Smooth muscle cell (in vitro differentiated cells): ENCODE measurements at regions not wholly inside any gene's neighbourhood (a gene's known extent, or its start where the extent isn't known, plus 50 kb on each side); places are given as distances from the start of the nearest gene placed in this dataset.

ENCODE experiments used
- DNase-seq: peaks from one replicate; lab custom pipeline; 2025; ENCODE audit not compliant: unreplicated experiment; lab: John Stamatoyannopoulos, UW
- H2AFZ ChIP-seq: fragments of 200-600 bp; sonication (generic); 2 replicates; pipeline ENCODE4 v1.6.0; 2016; ENCODE audit warnings: antibody characterized with exemption, low read depth, mild to moderate bottlenecking
- H3F3A ChIP-seq: fragments of 200-600 bp; sonication (generic); 2 replicates; pipeline ENCODE4 v1.6.0; 2017; ENCODE audit warnings: antibody characterized with exemption, low read depth
- H3K27ac ChIP-seq: fragments of 200-600 bp; sonication (generic); 2 replicates; pipeline ENCODE4 v1.5.1; 2016; ENCODE audit warnings: low read depth, mild to moderate bottlenecking
- H3K27me3 ChIP-seq: fragments of 200-600 bp; sonication (generic); 2 replicates; pipeline ENCODE4 v1.6.1; 2016; ENCODE audit warnings: low read depth, mild to moderate bottlenecking
- H3K36me3 ChIP-seq: fragments of 200-600 bp; sonication (generic); 2 replicates; pipeline ENCODE4 v1.5.1; 2016; ENCODE audit warnings: low read depth
- H3K4me1 ChIP-seq: fragments of 200-600 bp; sonication (generic); 2 replicates; pipeline ENCODE4 v1.5.1; 2016; ENCODE audit warnings: low read depth
- H3K4me2 ChIP-seq: fragments of 200-600 bp; sonication (generic); 2 replicates; pipeline ENCODE4 v1.6.0; 2016; ENCODE audit warnings: mild to moderate bottlenecking
- H3K4me3 ChIP-seq: fragments of 200-600 bp; sonication (generic); 2 replicates; pipeline ENCODE4 v1.5.1; 2016; ENCODE audit warnings: mild to moderate bottlenecking
- H3K79me2 ChIP-seq: fragments of 200-600 bp; sonication (generic); 2 replicates; pipeline ENCODE4 v1.6.0; 2016; ENCODE audit warnings: low read depth, mild to moderate bottlenecking
- H3K9ac ChIP-seq: fragments of 200-600 bp; sonication (generic); 2 replicates; pipeline ENCODE4 v1.6.0; 2016; ENCODE audit warnings: low read depth
- H3K9me3 ChIP-seq: fragments of 200-600 bp; sonication (generic); replicated peaks from 2 replicates; pipeline ENCODE4 v1.5.1; 2016; ENCODE audit warnings: low read depth
- H4K20me1 ChIP-seq: fragments of 200-600 bp; sonication (generic); 2 replicates; pipeline ENCODE4 v1.6.0; 2016; ENCODE audit warnings: low read depth
- WGBS: methylation state at CpG from one replicate; pipeline ENCODE4 v1.1.7; 2016; ENCODE audit warnings: low lambda C conversion rate; 5-methylcytosine and 5-hydroxymethylcytosine counted together
- TF ChIP-seq, protein P1 (sequence below): fragments of 200-600 bp; sonication (generic); IDR thresholded peaks from 2 replicates; pipeline ENCODE4 v1.5.1; 2017; ENCODE audit warnings: borderline replicate concordance, mild to moderate bottlenecking, antibody characterized with exemption; ENCODE audit not compliant: insufficient read depth, poor library complexity, severe bottlenecking

DNA sequence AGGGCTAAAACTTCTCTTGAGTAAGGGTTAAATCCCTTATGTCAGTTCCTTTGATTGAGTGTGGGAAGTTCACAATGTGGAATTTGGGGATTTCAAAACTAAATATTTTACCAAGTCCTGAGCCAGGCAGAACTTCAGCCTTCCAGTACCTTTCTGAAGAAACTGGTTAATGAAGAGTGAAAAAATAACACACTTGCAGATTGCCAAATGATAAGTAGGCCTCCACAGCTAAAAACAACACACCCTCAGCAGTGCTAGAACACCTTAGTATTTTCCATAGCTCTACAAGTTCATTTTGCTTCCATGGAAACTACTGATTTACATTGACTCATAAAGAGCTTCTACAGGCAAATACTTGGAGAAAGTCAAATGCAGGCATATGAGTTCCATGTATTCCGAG, 326.8 kb downstream of the ZNF674 start:
- H3K9ac ChIP-seq, result no peak overlapping the region
- no peaks in the 10 kb centered on the region for H4K20me1 ChIP-seq
- H3K27ac ChIP-seq, result no peak overlapping the region
- H2AFZ ChIP-seq, result no peak overlapping the region
- DNase-seq, result no peak
- H3K27me3 ChIP-seq, result no peaks in the 10 kb centered on the region
- H3K4me2 ChIP-seq, result no peak overlapping the region
- H3K79me2 ChIP-seq, result no peaks in the 10 kb centered on the region
- H3F3A ChIP-seq, result no peaks in the 10 kb centered on the region
- H3K4me1 ChIP-seq, result no peaks in the 10 kb centered on the region
- TF ChIP-seq, protein P1, sequence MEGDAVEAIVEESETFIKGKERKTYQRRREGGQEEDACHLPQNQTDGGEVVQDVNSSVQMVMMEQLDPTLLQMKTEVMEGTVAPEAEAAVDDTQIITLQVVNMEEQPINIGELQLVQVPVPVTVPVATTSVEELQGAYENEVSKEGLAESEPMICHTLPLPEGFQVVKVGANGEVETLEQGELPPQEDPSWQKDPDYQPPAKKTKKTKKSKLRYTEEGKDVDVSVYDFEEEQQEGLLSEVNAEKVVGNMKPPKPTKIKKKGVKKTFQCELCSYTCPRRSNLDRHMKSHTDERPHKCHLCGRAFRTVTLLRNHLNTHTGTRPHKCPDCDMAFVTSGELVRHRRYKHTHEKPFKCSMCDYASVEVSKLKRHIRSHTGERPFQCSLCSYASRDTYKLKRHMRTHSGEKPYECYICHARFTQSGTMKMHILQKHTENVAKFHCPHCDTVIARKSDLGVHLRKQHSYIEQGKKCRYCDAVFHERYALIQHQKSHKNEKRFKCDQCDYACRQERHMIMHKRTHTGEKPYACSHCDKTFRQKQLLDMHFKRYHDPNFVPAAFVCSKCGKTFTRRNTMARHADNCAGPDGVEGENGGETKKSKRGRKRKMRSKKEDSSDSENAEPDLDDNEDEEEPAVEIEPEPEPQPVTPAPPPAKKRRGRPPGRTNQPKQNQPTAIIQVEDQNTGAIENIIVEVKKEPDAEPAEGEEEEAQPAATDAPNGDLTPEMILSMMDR, result no peak
- H3K4me3 ChIP-seq, result no peak overlapping the region
- no peaks in the 10 kb centered on the region for H3K36me3 ChIP-seq
- 74% methylated on average over 1 of the region's 1 CpG for WGBS
- no peaks in the 10 kb centered on the region for H3K9me3 ChIP-seq

DNA sequence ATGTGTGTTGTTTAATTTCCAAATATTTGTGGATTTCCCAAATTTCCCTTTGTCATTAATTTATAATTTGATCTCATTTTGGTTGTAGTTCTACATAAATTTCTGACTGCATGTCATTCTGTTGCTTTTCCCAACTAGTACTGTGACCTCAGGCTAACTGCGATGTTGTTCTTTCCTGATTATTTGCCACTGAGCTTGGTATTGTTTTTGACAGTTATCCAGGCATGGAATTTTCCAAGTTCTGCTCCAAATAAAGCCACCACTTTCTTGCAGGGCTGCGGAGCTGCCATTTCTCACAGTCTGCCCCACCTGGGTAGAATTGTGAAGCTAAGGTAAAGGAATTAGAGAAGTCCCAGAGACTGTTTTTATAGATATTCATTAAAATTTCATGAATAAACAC, 328.8 kb downstream of the ZNF674 start:
- Histone ChIP-seq H3K36me3 (no peaks in the 10 kb centered on the region), H3F3A (no peaks in the 10 kb centered on the region), H2AFZ (no peak overlapping the region), H4K20me1 (no peaks in the 10 kb centered on the region), H3K4me1 (no peaks in the 10 kb centered on the region), H3K79me2 (no peaks in the 10 kb centered on the region), H3K27me3 (no peaks in the 10 kb centered on the region), H3K4me2 (no peak overlapping the region), H3K27ac (no peak overlapping the region), H3K9ac (no peak overlapping the region), H3K4me3 (no peak overlapping the region), H3K9me3 (no peaks in the 10 kb centered on the region)
- no peak for DNase-seq
- whole genome bisulfite sequencing, result 87% methylated on average over 2 of the region's 2 CpGs
- TF ChIP-seq, protein P1, result no peak

DNA sequence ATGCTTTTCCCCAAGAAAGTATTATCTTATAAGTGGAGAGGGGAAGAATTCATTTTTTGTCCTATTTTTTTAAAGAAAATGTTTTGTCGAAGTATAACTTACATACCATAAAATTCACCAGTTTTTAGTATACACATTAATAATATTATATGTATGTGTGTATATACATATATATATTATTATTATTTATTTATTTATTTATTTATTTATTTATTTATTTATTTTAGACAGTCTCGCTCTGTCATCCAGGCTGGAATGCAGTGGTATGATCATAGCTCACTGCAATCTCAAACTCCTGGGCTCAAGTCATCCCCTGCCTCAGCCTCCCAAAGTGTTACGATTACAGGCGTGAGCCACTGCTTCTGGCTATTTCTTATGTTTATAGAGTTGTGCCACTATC, 334.1 kb downstream of the ZNF674 start:
- H3K4me3 ChIP-seq, result no peak overlapping the region
- TF ChIP-seq, protein P1, result no peak
- no peaks in the 10 kb centered on the region for H3K79me2 ChIP-seq
- no peaks in the 10 kb centered on the region for H3K27me3 ChIP-seq
- H3K36me3 ChIP-seq, result no peaks in the 10 kb centered on the region
- H2AFZ ChIP-seq, result no peak overlapping the region
- no peaks in the 10 kb centered on the region for H3F3A ChIP-seq
- H4K20me1 ChIP-seq, result no peaks in the 10 kb centered on the region
- H3K9ac ChIP-seq, result no peak overlapping the region
- no peak overlapping the region for H3K27ac ChIP-seq
- DNase-seq, result no peak
- no peaks in the 10 kb centered on the region for H3K9me3 ChIP-seq
- no peak overlapping the region for H3K4me2 ChIP-seq
- H3K4me1 ChIP-seq, result no peaks in the 10 kb centered on the region
- WGBS, result 93% methylated on average over 4 of the region's 4 CpGs

DNA sequence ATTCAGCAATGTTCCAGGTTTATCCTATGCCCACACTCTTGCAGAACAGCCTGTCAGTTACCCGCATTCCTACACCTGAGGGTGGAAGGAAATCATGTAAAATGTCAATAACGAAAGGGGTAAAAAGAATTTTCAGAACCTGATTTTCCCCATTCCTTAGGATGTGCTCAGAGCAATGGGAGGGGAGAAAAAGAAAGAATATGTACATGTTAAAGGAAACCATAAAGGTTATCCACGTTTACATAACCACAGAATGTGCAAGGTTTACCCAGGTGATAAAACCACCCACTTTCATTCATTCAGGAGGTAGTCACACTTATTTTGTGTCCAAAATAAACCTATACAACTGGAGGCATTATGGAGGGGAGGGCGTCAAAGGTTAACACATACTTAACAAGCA, 335.5 kb downstream of the ZNF674 start:
- TF ChIP-seq, protein P1, result no peak
- no peaks in the 10 kb centered on the region for H3K36me3 ChIP-seq
- H3K4me3 ChIP-seq, result no peak overlapping the region
- no peaks in the 10 kb centered on the region for H4K20me1 ChIP-seq
- H3K9me3 ChIP-seq, result no peaks in the 10 kb centered on the region
- no peaks in the 10 kb centered on the region for H3K79me2 ChIP-seq
- H3K9ac ChIP-seq, result no peak overlapping the region
- no peak for DNase-seq
- H3F3A ChIP-seq, result no peaks in the 10 kb centered on the region
- WGBS, result 37% methylated on average over 4 of the region's 4 CpGs
- H2AFZ ChIP-seq, result no peak overlapping the region
- no peak overlapping the region for H3K4me2 ChIP-seq
- no peak overlapping the region for H3K27ac ChIP-seq
- no peaks in the 10 kb centered on the region for H3K27me3 ChIP-seq
- H3K4me1 ChIP-seq, result no peaks in the 10 kb centered on the region
